ENCODE measurements at regions not wholly inside any gene's neighbourhood (a gene's known extent, or its start where the extent isn't known, plus 50 kb on each side); places are given as distances from the start of the nearest gene placed in this dataset.

DNA sequence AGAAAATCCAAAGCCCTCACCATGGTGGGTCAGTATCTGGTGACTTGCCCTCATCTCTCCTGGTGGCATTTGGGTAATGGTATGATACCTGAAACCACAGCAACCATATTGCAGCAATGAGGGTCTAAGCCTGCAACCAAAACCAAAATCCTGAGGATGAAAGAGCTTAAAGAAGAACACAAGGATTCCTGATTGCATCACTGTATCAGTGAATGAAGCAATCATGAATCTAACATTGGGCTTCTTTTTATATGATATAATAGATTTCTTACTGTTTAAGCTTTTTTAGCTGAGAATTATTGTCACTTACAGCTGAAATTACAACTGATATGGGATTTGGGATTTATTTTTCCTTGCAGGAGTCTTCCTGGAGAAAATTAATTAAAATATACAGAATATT, 269.9 kb downstream of the MEF2C start:
- DNase-seq (ENCODE audit: low read depth) = no peak
- no peak overlapping the region for H3K4me3 ChIP-seq (ENCODE audit: low read length)
- TF ChIP-seq, protein P1, sequence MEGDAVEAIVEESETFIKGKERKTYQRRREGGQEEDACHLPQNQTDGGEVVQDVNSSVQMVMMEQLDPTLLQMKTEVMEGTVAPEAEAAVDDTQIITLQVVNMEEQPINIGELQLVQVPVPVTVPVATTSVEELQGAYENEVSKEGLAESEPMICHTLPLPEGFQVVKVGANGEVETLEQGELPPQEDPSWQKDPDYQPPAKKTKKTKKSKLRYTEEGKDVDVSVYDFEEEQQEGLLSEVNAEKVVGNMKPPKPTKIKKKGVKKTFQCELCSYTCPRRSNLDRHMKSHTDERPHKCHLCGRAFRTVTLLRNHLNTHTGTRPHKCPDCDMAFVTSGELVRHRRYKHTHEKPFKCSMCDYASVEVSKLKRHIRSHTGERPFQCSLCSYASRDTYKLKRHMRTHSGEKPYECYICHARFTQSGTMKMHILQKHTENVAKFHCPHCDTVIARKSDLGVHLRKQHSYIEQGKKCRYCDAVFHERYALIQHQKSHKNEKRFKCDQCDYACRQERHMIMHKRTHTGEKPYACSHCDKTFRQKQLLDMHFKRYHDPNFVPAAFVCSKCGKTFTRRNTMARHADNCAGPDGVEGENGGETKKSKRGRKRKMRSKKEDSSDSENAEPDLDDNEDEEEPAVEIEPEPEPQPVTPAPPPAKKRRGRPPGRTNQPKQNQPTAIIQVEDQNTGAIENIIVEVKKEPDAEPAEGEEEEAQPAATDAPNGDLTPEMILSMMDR (conservative IDR thresholded peaks at IDR 0.05; ENCODE audit: low read depth, low read length) = no peak

DNA sequence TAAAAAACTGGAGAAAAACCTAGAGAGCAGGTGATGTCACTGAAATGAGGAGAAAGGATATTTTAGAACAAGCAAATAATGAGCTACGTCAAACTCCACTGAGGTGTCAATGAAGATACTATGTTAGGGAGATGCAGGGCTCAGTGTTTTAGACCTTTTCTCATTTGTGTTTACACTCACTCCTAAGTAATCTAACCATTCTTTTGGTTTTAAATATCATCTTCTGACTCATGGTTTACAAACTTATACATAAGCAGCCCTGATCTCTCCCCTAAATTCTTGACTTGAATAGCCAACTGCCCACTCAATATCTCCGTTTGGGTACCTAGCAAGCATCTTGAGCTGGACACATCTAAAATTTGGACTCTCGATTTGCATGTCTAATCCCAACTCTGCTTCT, 272.4 kb downstream of the MEF2C start:
- TF ChIP-seq, protein P1 (conservative IDR thresholded peaks at IDR 0.05; ENCODE audit: low read depth, low read length) = no peak
- H3K4me3 ChIP-seq (ENCODE audit: low read length) = no peak overlapping the region
- DNase-seq (ENCODE audit: low read depth) = no peak

DNA sequence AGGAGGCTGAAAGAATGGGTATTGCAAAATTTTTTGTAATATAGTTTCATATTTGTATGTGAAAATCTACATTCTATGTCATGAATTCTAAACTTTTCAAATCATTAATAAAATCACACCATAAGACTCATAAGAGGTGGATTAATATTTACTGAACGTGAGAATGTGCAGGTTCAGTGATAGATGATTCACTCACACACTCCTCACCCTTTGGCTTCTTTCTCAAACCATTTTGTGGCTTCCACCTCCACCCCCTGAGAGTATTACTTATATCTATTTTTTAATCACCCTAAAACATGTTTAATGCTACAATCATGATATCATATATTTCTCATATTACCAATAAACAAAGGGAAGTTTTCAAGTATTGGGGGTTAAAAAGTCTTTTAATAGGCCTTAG, 275.5 kb downstream of the MEF2C start:
- H3K4me3 ChIP-seq (ENCODE audit: low read length) = no peak overlapping the region
- DNase-seq (ENCODE audit: low read depth) = no peak
- TF ChIP-seq, protein P1 (conservative IDR thresholded peaks at IDR 0.05; ENCODE audit: low read depth, low read length) = no peak

DNA sequence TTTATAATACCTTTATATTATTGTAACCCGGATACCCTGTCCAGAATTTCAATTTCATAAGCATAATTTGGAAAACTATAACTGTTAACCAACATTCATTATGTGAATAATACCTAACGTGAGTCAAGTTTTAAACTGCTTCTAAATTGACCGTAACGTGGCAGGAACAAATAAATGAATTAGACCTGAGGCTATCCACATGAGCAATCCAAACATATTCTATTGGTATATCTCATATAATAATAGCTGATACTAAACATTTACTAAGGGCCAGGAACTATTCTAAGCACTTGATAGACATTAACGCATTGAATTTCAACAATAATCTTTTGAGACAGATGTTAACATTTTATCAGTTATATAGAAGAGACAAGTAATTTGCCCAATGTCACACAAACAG, 276.4 kb downstream of the MEF2C start:
- TF ChIP-seq, protein P1 (conservative IDR thresholded peaks at IDR 0.05; ENCODE audit: low read depth, low read length) = no peak
- DNase-seq (ENCODE audit: low read depth) = no peak
- no peak overlapping the region for H3K4me3 ChIP-seq (ENCODE audit: low read length)

DNA sequence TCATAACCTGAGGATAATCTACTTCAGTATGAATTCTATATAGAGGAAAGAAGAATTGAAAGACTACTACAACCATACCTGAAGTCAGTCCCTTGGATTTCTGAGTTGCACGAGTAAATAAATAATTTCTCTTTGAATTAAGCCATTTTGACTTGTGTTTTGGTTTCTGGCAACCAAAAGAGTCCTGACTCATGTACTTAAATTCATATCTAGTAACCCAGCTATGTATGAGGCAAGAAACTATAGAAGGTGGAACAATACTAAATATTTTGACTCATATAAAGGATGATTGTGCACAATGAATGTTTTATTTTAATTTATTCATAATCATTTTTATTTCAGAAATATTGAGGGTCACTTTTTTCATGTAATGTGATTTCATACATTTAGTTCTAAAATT, 276.8 kb downstream of the MEF2C start:
- no peak overlapping the region for H3K4me3 ChIP-seq (ENCODE audit: low read length)
- TF ChIP-seq, protein P1 (conservative IDR thresholded peaks at IDR 0.05; ENCODE audit: low read depth, low read length) = no peak
- DNase-seq (ENCODE audit: low read depth) = no peak

DNA sequence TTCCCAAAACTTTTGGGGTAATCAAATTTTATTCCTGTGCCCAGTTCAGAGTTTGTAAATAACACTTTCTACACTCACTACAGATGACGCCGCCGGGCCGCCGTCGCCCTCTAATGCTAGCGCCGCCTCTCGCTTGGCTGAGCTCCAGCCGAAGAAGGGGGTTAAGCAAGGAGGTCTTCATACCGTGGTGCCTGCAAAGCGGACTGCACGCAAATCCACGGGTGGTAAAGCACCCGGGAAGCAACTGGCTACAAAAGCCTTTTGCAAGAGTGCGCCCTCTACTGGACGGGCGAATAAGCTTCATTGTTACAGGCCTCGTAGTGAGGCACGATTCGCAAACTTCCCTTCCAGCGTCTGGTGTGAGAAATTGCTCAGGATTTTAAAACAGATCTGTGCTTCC, 280.4 kb downstream of the MEF2C start:
- no peak overlapping the region for H3K4me3 ChIP-seq (ENCODE audit: low read length)
- TF ChIP-seq, protein P1 (conservative IDR thresholded peaks at IDR 0.05; ENCODE audit: low read depth, low read length) = peak; percentile 35
- no peak for DNase-seq (ENCODE audit: low read depth)

DNA sequence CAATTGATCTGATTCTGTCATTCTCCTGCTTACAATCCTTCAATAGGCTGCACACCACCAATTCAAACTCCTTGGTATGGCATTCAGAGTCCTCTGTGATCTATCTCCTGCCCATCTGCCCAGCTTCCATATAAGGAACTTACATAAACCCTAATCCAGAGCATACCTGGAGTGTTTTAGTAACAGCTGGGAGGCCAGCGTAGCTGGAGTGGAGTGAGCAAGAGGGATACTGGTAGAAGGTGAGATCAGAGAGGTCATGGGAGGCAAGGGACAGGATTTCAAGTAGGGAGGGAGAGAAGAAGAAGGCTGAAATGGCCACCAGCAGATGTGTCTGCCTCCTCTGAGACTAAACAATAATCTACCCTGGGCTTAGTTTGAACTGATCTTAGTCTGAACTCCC, 288.5 kb downstream of the MEF2C start:
- TF ChIP-seq, protein P1 (conservative IDR thresholded peaks at IDR 0.05; ENCODE audit: low read depth, low read length) = no peak
- no peak for DNase-seq (ENCODE audit: low read depth)
- H3K4me3 ChIP-seq (ENCODE audit: low read length) = no peak overlapping the region

All from retinal pigment epithelial cell (primary cell).